ENCODE measurements at regions not wholly inside any gene's neighbourhood (a gene's known extent, or its start where the extent isn't known, plus 50 kb on each side); places are given as distances from the start of the nearest gene placed in this dataset.

GRCh38 chr9:20023210-20023905, 234.5 kb upstream of the SLC24A2 start:
- Histone ChIP-seq H4K20me1 (ENCODE audit: insufficient read depth, low read length) (no peaks in the 10 kb centered on the region), H3K4me1 (ENCODE audit: insufficient read depth, low read length) (peaks cover 9% of the 10 kb centered on the region), H3K9me3 (ENCODE audit: insufficient read depth, low read depth, low read length) (no peaks in the 10 kb centered on the region), H3K27me3 (ENCODE audit: insufficient read depth, low read length) (no peaks in the 10 kb centered on the region), H3K36me3 (ENCODE audit: insufficient read depth, low read length) (no peaks in the 10 kb centered on the region), H3K79me2 (ENCODE audit: insufficient read depth, low read length) (no peaks in the 10 kb centered on the region), H3K4me3 (ENCODE audit: insufficient read depth, low read depth, low read length) (no peak overlapping the region), H3K4me2 (ENCODE audit: low read length) (peak overlapping the region; percentile 53), H2AFZ (ENCODE audit: low read depth, low read length) (no peak overlapping the region), H3K27ac (ENCODE audit: low read depth, low read length) (no peak overlapping the region), H3K9ac (ENCODE audit: low read length) (no peak overlapping the region)
- FAIRE-seq, result no peak
- DNase-seq (ENCODE audit: low read depth), result no peak
- H3K4me3 Mint-ChIP-seq (ENCODE audit: unreplicated experiment), result no peak overlapping the region
- H3K9me3 Mint-ChIP-seq (ENCODE audit: unreplicated experiment), result peaks cover under 1% of the 10 kb centered on the region
- no peak overlapping the region for H3K27ac Mint-ChIP-seq (ENCODE audit: unreplicated experiment)
- TF ChIP-seq CTCF (IDR thresholded peaks at IDR 0.05; ENCODE audit: insufficient read depth, low read depth, low read length), result no peak
- no peak for TF ChIP-seq EZH2 (IDR thresholded peaks at IDR 0.05; ENCODE audit: insufficient read depth, low read length)
- no peaks in the 10 kb centered on the region for H3K27me3 Mint-ChIP-seq (ENCODE audit: low read depth, unreplicated experiment)
- H3K4me1 Mint-ChIP-seq (ENCODE audit: low read depth, unreplicated experiment), result peaks cover 19% of the 10 kb centered on the region
- no peaks in the 10 kb centered on the region for H3K36me3 Mint-ChIP-seq (ENCODE audit: low read depth, unreplicated experiment)

DNA sequence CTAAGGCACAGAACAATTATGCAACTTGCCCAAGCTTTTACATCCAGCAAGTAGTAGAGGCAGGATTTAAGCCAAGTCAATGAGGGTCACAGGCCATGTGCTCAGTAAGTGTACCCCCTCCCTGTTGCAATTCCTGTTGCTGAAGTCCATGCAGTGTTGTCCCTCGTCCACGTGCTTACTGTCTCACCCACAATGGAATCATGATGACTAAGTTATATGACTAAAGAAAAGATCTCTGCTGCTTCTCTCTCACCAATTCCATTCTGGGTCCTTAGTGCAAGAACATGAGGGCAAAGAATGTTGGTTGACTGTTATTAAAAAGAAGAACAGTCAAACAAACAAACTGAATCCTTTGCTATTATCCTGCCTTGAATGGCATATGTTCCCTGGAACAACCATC, 233.6 kb upstream of the SLC24A2 start:
- Histone ChIP-seq H3K79me2 (ENCODE audit: insufficient read depth, low read length) (no peaks in the 10 kb centered on the region), H3K4me2 (ENCODE audit: low read length) (no peak overlapping the region), H3K9ac (ENCODE audit: low read length) (no peak overlapping the region), H4K20me1 (ENCODE audit: insufficient read depth, low read length) (no peaks in the 10 kb centered on the region), H3K4me1 (ENCODE audit: insufficient read depth, low read length) (peaks cover 9% of the 10 kb centered on the region), H3K36me3 (ENCODE audit: insufficient read depth, low read length) (no peaks in the 10 kb centered on the region), H3K27me3 (ENCODE audit: insufficient read depth, low read length) (no peaks in the 10 kb centered on the region), H2AFZ (ENCODE audit: low read depth, low read length) (no peak overlapping the region), H3K4me3 (ENCODE audit: insufficient read depth, low read depth, low read length) (no peak overlapping the region), H3K27ac (ENCODE audit: low read depth, low read length) (no peak overlapping the region), H3K9me3 (ENCODE audit: insufficient read depth, low read depth, low read length) (no peaks in the 10 kb centered on the region)
- TF ChIP-seq CTCF (IDR thresholded peaks at IDR 0.05; ENCODE audit: insufficient read depth, low read depth, low read length) (no peak), EZH2 (IDR thresholded peaks at IDR 0.05; ENCODE audit: insufficient read depth, low read length) (no peak)
- Mint-ChIP-seq H3K4me1 (ENCODE audit: low read depth, unreplicated experiment) (peaks cover 19% of the 10 kb centered on the region), H3K9me3 (ENCODE audit: unreplicated experiment) (peaks cover 2% of the 10 kb centered on the region), H3K27ac (ENCODE audit: unreplicated experiment) (no peak overlapping the region), H3K36me3 (ENCODE audit: low read depth, unreplicated experiment) (no peaks in the 10 kb centered on the region), H3K27me3 (ENCODE audit: low read depth, unreplicated experiment) (no peaks in the 10 kb centered on the region), H3K4me3 (ENCODE audit: unreplicated experiment) (no peak overlapping the region)
- FAIRE-seq, result no peak
- peak; percentile 51 for DNase-seq (ENCODE audit: low read depth)

GRCh38 chr9:20016611-20017010, 227.8 kb upstream of the SLC24A2 start:
- Histone ChIP-seq H3K4me2 (ENCODE audit: low read length) (no peak overlapping the region), H4K20me1 (ENCODE audit: insufficient read depth, low read length) (no peaks in the 10 kb centered on the region), H3K9me3 (ENCODE audit: insufficient read depth, low read depth, low read length) (no peaks in the 10 kb centered on the region), H3K79me2 (ENCODE audit: insufficient read depth, low read length) (no peaks in the 10 kb centered on the region), H3K27me3 (ENCODE audit: insufficient read depth, low read length) (no peaks in the 10 kb centered on the region), H3K27ac (ENCODE audit: low read depth, low read length) (no peak overlapping the region), H3K4me3 (ENCODE audit: insufficient read depth, low read depth, low read length) (no peak overlapping the region), H3K4me1 (ENCODE audit: insufficient read depth, low read length) (no peaks in the 10 kb centered on the region), H2AFZ (ENCODE audit: low read depth, low read length) (no peak overlapping the region), H3K36me3 (ENCODE audit: insufficient read depth, low read length) (no peaks in the 10 kb centered on the region), H3K9ac (ENCODE audit: low read length) (no peak overlapping the region)
- Mint-ChIP-seq H3K27ac (ENCODE audit: unreplicated experiment) (no peak overlapping the region), H3K9me3 (ENCODE audit: unreplicated experiment) (peaks cover 7% of the 10 kb centered on the region), H3K4me3 (ENCODE audit: unreplicated experiment) (no peak overlapping the region), H3K27me3 (ENCODE audit: low read depth, unreplicated experiment) (no peaks in the 10 kb centered on the region), H3K4me1 (ENCODE audit: low read depth, unreplicated experiment) (peaks cover 2% of the 10 kb centered on the region), H3K36me3 (ENCODE audit: low read depth, unreplicated experiment) (no peaks in the 10 kb centered on the region)
- DNase-seq (ENCODE audit: low read depth), result no peak
- TF ChIP-seq EZH2 (IDR thresholded peaks at IDR 0.05; ENCODE audit: insufficient read depth, low read length) (no peak), CTCF (IDR thresholded peaks at IDR 0.05; ENCODE audit: insufficient read depth, low read depth, low read length) (no peak)
- no peak for FAIRE-seq

Measured in astrocyte (in vitro differentiated cells and primary cell).